D721Med (cell line): ENCODE measurements at regions not wholly inside any gene's neighbourhood (a gene's known extent, or its start where the extent isn't known, plus 50 kb on each side); places are given as distances from the start of the nearest gene placed in this dataset.

Experiments
- DNase-seq: peaks from one replicate; pipeline ENCODE4 v3.0.0; 2011; ENCODE audit warnings: low spot score; ENCODE audit not compliant: insufficient read length
- FAIRE-seq: peaks from 2 replicates; lab custom pipeline; 2011; peaks lifted over from hg19 to GRCh38; lab: Jason Lieb, UNC
- CTCF ChIP-seq: IDR thresholded peaks from 2 replicates; pipeline ENCODE4 v1.5.1; 2012; ENCODE audit warnings: mild to moderate bottlenecking, control low read depth; ENCODE audit not compliant: insufficient read depth; ENCODE audit errors: missing control alignments

- FAIRE-seq, result peak; percentile 11
- TF ChIP-seq CTCF, result no peak
- DNase-seq, result no peak
Measured at GRCh38 chr10:47053081-47053798, 142.0 kb downstream of the PTPN20 start.

GRCh38 chr10:47054974-47055373, 143.7 kb downstream of the PTPN20 start:
- TF ChIP-seq CTCF, result no peak
- FAIRE-seq, result no peak
- no peak for DNase-seq

GRCh38 chr10:47055386-47056246, 144.4 kb downstream of the PTPN20 start:
- no peak for DNase-seq
- FAIRE-seq, result no peak
- TF ChIP-seq CTCF, result no peak

- FAIRE-seq (no peak), DNase-seq (no peak)
- no peak for TF ChIP-seq CTCF
Measured at GRCh38 chr10:47056247-47056510, 145.0 kb downstream of the PTPN20 start.

GRCh38 chr10:47057471-47057870, 146.2 kb downstream of the PTPN20 start:
- no peak for FAIRE-seq
- DNase-seq, result no peak
- TF ChIP-seq CTCF, result no peak

GRCh38 chr10:47058032-47058702, 146.9 kb downstream of the PTPN20 start:
- FAIRE-seq, result no peak
- TF ChIP-seq CTCF, result no peak
- DNase-seq, result no peak
